H1 (cell line): ENCODE measurements at regions not wholly inside any gene's neighbourhood (a gene's known extent, or its start where the extent isn't known, plus 50 kb on each side); places are given as distances from the start of the nearest gene placed in this dataset.

Experiments
- CTCF ChIA-PET: fragments of 300-600 bp; sonication (Branson Sonifier 250); formaldehyde crosslinking; loops from one replicate; lab custom pipeline; 2021; ENCODE audit not compliant: partially characterized antibody; lab: Charles Lee
- POLR2A ChIA-PET: fragments of 300-600 bp; sonication (Branson Sonifier 250); formaldehyde crosslinking; loops from one replicate; lab custom pipeline; 2021; ENCODE audit warnings: inconsistent platforms; ENCODE audit not compliant: partially characterized antibody; lab: Charles Lee
- DNase-seq, 2 experiments: peaks; one replicate each; pipeline versions ENCODE4 v3.0.0 to v3.0.0-alpha.2; 2010 to 2022; ENCODE audit warnings: low spot score in 2 of 2, low read depth in 1 of 2, mixed read lengths in 1 of 2
- FAIRE-seq: peaks from 2 replicates; lab custom pipeline; 2011; peaks lifted over from hg19 to GRCh38; lab: Jason Lieb, UNC
- H2AFZ ChIP-seq: 2 replicates; pipeline ENCODE4 v1.8.1; 2012; ENCODE audit warnings: low read length, inconsistent platforms
- H2AK5ac ChIP-seq: 2 replicates; pipeline ENCODE4 v1.6.1; 2013; ENCODE audit warnings: low read depth, low read length
- H2BK120ac ChIP-seq: replicated peaks from 2 replicates; pipeline ENCODE3; 2013; ENCODE audit warnings: low read depth, low read length, inconsistent platforms
- H2BK12ac ChIP-seq: 2 replicates; pipeline ENCODE4 v1.6.1; 2013; ENCODE audit warnings: low read depth, low read length
- H2BK15ac ChIP-seq: 2 replicates; pipeline ENCODE4 v1.6.1; 2013; ENCODE audit warnings: low read length
- H2BK20ac ChIP-seq: 2 replicates; pipeline ENCODE4 v1.6.1; 2013; ENCODE audit warnings: low read length
- H2BK5ac ChIP-seq: 2 replicates; pipeline ENCODE4 v1.6.1; 2013; ENCODE audit warnings: low read depth, low read length
- H3K14ac ChIP-seq: 2 replicates; pipeline ENCODE4 v1.6.1; 2013; ENCODE audit warnings: inconsistent platforms; ENCODE audit not compliant: insufficient read length
- H3K18ac ChIP-seq: 2 replicates; pipeline ENCODE4 v1.6.1; 2013; ENCODE audit warnings: low read length; ENCODE audit errors: extremely low read depth
- H3K23ac ChIP-seq: 2 replicates; pipeline ENCODE4 v1.6.1; 2013; ENCODE audit warnings: inconsistent platforms; ENCODE audit not compliant: insufficient read length
- H3K23me2 ChIP-seq: 2 replicates; pipeline ENCODE4 v1.6.1; 2013; ENCODE audit warnings: low read depth, low read length
- H3K27ac ChIP-seq: 2 replicates; pipeline ENCODE4 v1.6.1; 2011; ENCODE audit warnings: low read depth, low read length, inconsistent platforms
- H3K27me3 ChIP-seq, 4 experiments: replicated peaks in 1 of 4; 1 replicate in 1 of 4; 2 replicates in 3 of 4; pipeline versions ENCODE4 v1.6.1 to v1.8.1; 2011 to 2013; ENCODE audit warnings: low read length in 3 of 4, mild to moderate bottlenecking in 3 of 4, inconsistent platforms in 2 of 4, mixed read lengths in 2 of 4, moderate library complexity in 1 of 4; ENCODE audit not compliant: control insufficient read depth in 3 of 4, insufficient read depth in 3 of 4; ENCODE audit errors: extremely low read depth in 1 of 4
- H3K36me3 ChIP-seq, 4 experiments: 2 replicates each; pipeline versions ENCODE4 v1.6.1 to v1.8.1; 2011 to 2013; ENCODE audit warnings: mild to moderate bottlenecking in 4 of 4, low read length in 3 of 4, moderate library complexity in 2 of 4, control low read depth in 1 of 4, inconsistent platforms in 1 of 4; ENCODE audit not compliant: insufficient read depth in 4 of 4, control insufficient read depth in 2 of 4
- H3K4ac ChIP-seq: replicated peaks from 2 replicates; pipeline ENCODE3; 2013; ENCODE audit warnings: low read length, low read depth, mixed read lengths, inconsistent platforms; ENCODE audit not compliant: insufficient read length
- H3K4me1 ChIP-seq, 4 experiments: replicated peaks in 1 of 4; 1 replicate in 1 of 4; 2 replicates in 3 of 4; pipeline versions ENCODE4 v1.6.1 to v1.8.1; 2011 to 2013; ENCODE audit warnings: low read length in 3 of 4, inconsistent platforms in 2 of 4, mixed read lengths in 1 of 4; ENCODE audit not compliant: insufficient read depth in 4 of 4, control insufficient read depth in 3 of 4
- H3K4me2 ChIP-seq, 2 experiments: 2 replicates each; pipeline versions ENCODE4 v1.6.1 to v1.8.1; 2011 to 2013; ENCODE audit warnings: low read depth in 2 of 2, low read length in 2 of 2, control low read depth in 1 of 2, inconsistent platforms in 1 of 2, mild to moderate bottlenecking in 1 of 2; ENCODE audit not compliant: insufficient read depth in 1 of 2
- H3K4me3 ChIP-seq, 4 experiments: fragments of 200-600, 300-600 bp in 1 of 4; sonication (generic), shearing (Covaris generic), sonication (Bioruptor Twin) in 1 of 4; 2 replicates each; pipeline versions ENCODE4 v1.5.1 to v1.8.1; 2011 to 2016; ENCODE audit warnings: low read length in 4 of 4, low read depth in 3 of 4, control low read depth in 2 of 4, inconsistent platforms in 2 of 4, mild to moderate bottlenecking in 2 of 4, mixed read lengths in 1 of 4, moderate library complexity in 1 of 4; ENCODE audit not compliant: insufficient read depth in 2 of 4; ENCODE audit errors: extremely low read depth in 1 of 4
- H3K56ac ChIP-seq: replicated peaks from 2 replicates; pipeline ENCODE3; 2013; ENCODE audit warnings: low read depth, mild to moderate bottlenecking, mixed read lengths, low read length, inconsistent platforms; ENCODE audit not compliant: insufficient read length
- H3K79me1 ChIP-seq: 2 replicates; pipeline ENCODE4 v1.6.1; 2013; ENCODE audit warnings: low read depth, low read length, control low read depth
- H3K79me2 ChIP-seq, 2 experiments: 2 replicates each; pipeline versions ENCODE4 v1.6.1 to v1.8.1; 2012 to 2013; ENCODE audit warnings: low read length in 2 of 2, mild to moderate bottlenecking in 2 of 2, inconsistent platforms in 1 of 2; ENCODE audit not compliant: insufficient read depth in 2 of 2, control insufficient read depth in 1 of 2
- H3K9ac ChIP-seq, 4 experiments: replicated peaks in 1 of 4; 1 replicate in 1 of 4; 2 replicates in 3 of 4; pipeline versions ENCODE4 v1.6.1 to v1.8.1; 2011 to 2013; ENCODE audit warnings: low read depth in 3 of 4, low read length in 3 of 4, control low read depth in 2 of 4, mild to moderate bottlenecking in 2 of 4, moderate library complexity in 2 of 4, inconsistent platforms in 1 of 4; ENCODE audit errors: extremely low read depth in 1 of 4
- H3K9me3 ChIP-seq, 2 experiments: 2 replicates each; pipeline versions ENCODE4 v1.6.1 to v1.8.1; 2012 to 2013; ENCODE audit warnings: mild to moderate bottlenecking in 2 of 2, moderate library complexity in 2 of 2, control low read depth in 1 of 2, inconsistent platforms in 1 of 2, low read depth in 1 of 2, low read length in 1 of 2, mixed read lengths in 1 of 2; ENCODE audit not compliant: insufficient read depth in 2 of 2
- H4K20me1 ChIP-seq, 2 experiments: replicated peaks in 1 of 2; 2 replicates each; pipeline versions ENCODE3 to v1.8.1; 2011 to 2013; ENCODE audit warnings: inconsistent platforms in 2 of 2, low read length in 2 of 2, mild to moderate bottlenecking in 1 of 2; ENCODE audit not compliant: insufficient read depth in 2 of 2, control insufficient read depth in 1 of 2
- H4K5ac ChIP-seq: 2 replicates; pipeline ENCODE4 v1.6.1; 2013; ENCODE audit warnings: low read length, low read depth, mixed read lengths, inconsistent platforms; ENCODE audit not compliant: insufficient read length
- H4K8ac ChIP-seq: 2 replicates; pipeline ENCODE4 v1.8.0; 2013; ENCODE audit warnings: mild to moderate bottlenecking, moderate library complexity, low read length, inconsistent platforms; ENCODE audit not compliant: insufficient read depth; ENCODE audit errors: extremely low read depth
- H4K91ac ChIP-seq: replicated peaks from 2 replicates; pipeline ENCODE3; 2013; ENCODE audit warnings: low read length, mixed read lengths, inconsistent platforms; ENCODE audit not compliant: insufficient read length
- BACH1 ChIP-seq: IDR thresholded peaks from 2 replicates; pipeline ENCODE4 v1.6.1; 2012; ENCODE audit warnings: low read length, improper control_type of control experiment
- BRCA1 ChIP-seq: IDR thresholded peaks from 2 replicates; pipeline ENCODE4 v1.6.1; 2012; ENCODE audit warnings: low read depth, low read length, improper control_type of control experiment
- CBX5 ChIP-seq: fragments of 300-800, 300-1000 bp; sonication (generic); IDR thresholded peaks from 2 replicates; pipeline ENCODE4 v1.7.1; 2016; ENCODE audit warnings: antibody characterized with exemption, low read length, low read depth
- CEBPB ChIP-seq: IDR thresholded peaks from 2 replicates; pipeline ENCODE4 v1.6.1; 2012; ENCODE audit warnings: low read depth, low read length
- CREB1 ChIP-seq: IDR thresholded peaks from 2 replicates; pipeline ENCODE4 v1.6.1; 2012; ENCODE audit warnings: inconsistent platforms
- EGR1 ChIP-seq: IDR thresholded peaks from 2 replicates; pipeline ENCODE4 v1.6.1; 2011; ENCODE audit warnings: low read depth, low read length, borderline replicate concordance
- EZH2 ChIP-seq: fragments of 200-600 bp; sonication (generic); IDR thresholded peaks from 2 replicates; pipeline ENCODE4 v1.7.1; 2012; ENCODE audit warnings: low read depth, mild to moderate bottlenecking, moderate library complexity, low read length, inconsistent platforms; ENCODE audit not compliant: severe bottlenecking
- FOSL1 ChIP-seq: IDR thresholded peaks from 2 replicates; pipeline ENCODE4 v1.6.1; 2011; ENCODE audit warnings: mild to moderate bottlenecking, low read depth, low read length, moderate library complexity; ENCODE audit not compliant: insufficient read depth
- GABPA ChIP-seq: IDR thresholded peaks from 2 replicates; pipeline ENCODE4 v1.6.1; 2011; ENCODE audit warnings: mild to moderate bottlenecking, low read length, moderate library complexity, borderline replicate concordance; ENCODE audit not compliant: insufficient read depth
- JUN ChIP-seq: IDR thresholded peaks from 2 replicates; pipeline ENCODE4 v1.6.1; 2011; ENCODE audit warnings: low read depth, mild to moderate bottlenecking, improper control_type of control experiment, low read length
- JUND ChIP-seq: IDR thresholded peaks from 2 replicates; pipeline ENCODE4 v1.6.1; 2011; ENCODE audit warnings: mild to moderate bottlenecking, improper control_type of control experiment, low read length
- NRF1 ChIP-seq: IDR thresholded peaks from 2 replicates; pipeline ENCODE4 v1.6.1; 2011; ENCODE audit warnings: mild to moderate bottlenecking, low read depth, low read length, improper control_type of control experiment
- RAD21 ChIP-seq, 2 experiments: IDR thresholded peaks in 1 of 2; conservative IDR thresholded peaks in 1 of 2; 2 replicates each; pipeline ENCODE4 v1.6.1; 2011; ENCODE audit warnings: low read depth in 2 of 2, low read length in 2 of 2, improper control_type of control experiment in 1 of 2, inconsistent platforms in 1 of 2, mild to moderate bottlenecking in 1 of 2, moderate library complexity in 1 of 2
- SP1 ChIP-seq: IDR thresholded peaks from 2 replicates; pipeline ENCODE4 v1.6.1; 2011; ENCODE audit warnings: low read depth, low read length
- SP2 ChIP-seq: IDR thresholded peaks from 2 replicates; pipeline ENCODE4 v1.6.1; 2012; ENCODE audit warnings: mild to moderate bottlenecking, low read length, inconsistent platforms
- SRF ChIP-seq: IDR thresholded peaks from 2 replicates; pipeline ENCODE4 v1.6.1; 2011; ENCODE audit warnings: mild to moderate bottlenecking, low read depth, low read length, moderate library complexity
- WGBS, 2 experiments: shearing (Covaris generic) in 1 of 2; methylation state at CpG; one replicate each; pipeline versions ENCODE4 v1.1.6 to v1.1.7; 2013 to 2015; ENCODE audit warnings: low lambda C conversion rate in 2 of 2, mixed read lengths in 2 of 2, inconsistent platforms in 1 of 2, low coverage in 1 of 2, missing lambda C conversion rate in 1 of 2; ENCODE audit not compliant: insufficient replicate concordance in 2 of 2, insufficient coverage in 1 of 2, insufficient read length in 1 of 2; ENCODE audit errors: extremely low coverage in 1 of 2, missing lambda C conversion rate in 1 of 2; 5-methylcytosine and 5-hydroxymethylcytosine counted together

DNA sequence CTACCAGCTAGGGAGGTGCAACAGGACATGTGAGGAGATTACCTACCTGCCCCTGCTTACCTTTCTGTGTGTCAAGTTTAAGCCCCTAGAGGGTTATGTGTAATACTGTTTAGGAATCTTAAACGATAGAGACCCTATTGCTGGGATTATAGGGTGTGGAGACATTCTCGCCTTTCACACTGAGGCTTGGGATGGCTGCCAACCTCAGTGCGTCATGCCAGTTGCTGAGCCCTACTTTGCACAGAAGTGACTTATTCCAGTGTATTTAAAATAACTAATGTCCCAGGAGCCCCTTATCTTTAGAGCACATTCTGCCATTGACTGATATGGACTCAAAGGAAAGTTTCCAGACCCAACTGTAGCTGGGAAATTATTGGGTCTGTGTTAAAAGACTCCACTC lies 76.6 kb upstream of the XPA start:
- H3K4ac ChIP-seq: no peak overlapping the region
- no peak overlapping the region for H4K5ac ChIP-seq
- peaks cover 1% of the 10 kb centered on the region; the same call in 1 of the 2 replicates for H3K23me2 ChIP-seq
- no peak overlapping the region for H2BK5ac ChIP-seq
- no peak overlapping the region for H2BK120ac ChIP-seq
- no peaks in the 10 kb centered on the region for H3K79me2 ChIP-seq
- no peak overlapping the region for H2BK20ac ChIP-seq
- no peak for DNase-seq
- H3K4me3 ChIP-seq: no peak overlapping the region
- peaks cover 0 to 3% (median 2%) of the 10 kb centered on the region in 4 experiments; a peak in 3 of 7 replicates for H3K27me3 ChIP-seq
- H3K9me3 ChIP-seq: peaks cover 4 to 7% of the 10 kb centered on the region in 2 experiments
- H3K79me1 ChIP-seq: no peaks in the 10 kb centered on the region
- H2AFZ ChIP-seq: no peak overlapping the region
- H3K14ac ChIP-seq: no peak overlapping the region
- H3K9ac ChIP-seq: no peak overlapping the region
- no peak overlapping the region for H3K4me2 ChIP-seq
- H4K20me1 ChIP-seq: no peaks in the 10 kb centered on the region
- H3K4me1 ChIP-seq: peaks cover 0 to 9% (median 4%) of the 10 kb centered on the region in 4 experiments; a peak in 4 of 7 replicates
- no peak for FAIRE-seq
- no peak overlapping the region for H2BK15ac ChIP-seq
- H2AK5ac ChIP-seq: no peak overlapping the region
- no peak overlapping the region for H4K91ac ChIP-seq
- ChIA-PET CTCF (no interaction called here), POLR2A (no interaction called here)
- no peak overlapping the region for H3K56ac ChIP-seq
- 90% methylated on average over 3 of the region's 3 CpGs; no CpG with 5 or more reads in 1 of the 2 experiments for WGBS, 2 experiments
- no peak overlapping the region for H4K8ac ChIP-seq
- H3K23ac ChIP-seq: no peak overlapping the region
- H2BK12ac ChIP-seq: no peak overlapping the region
- H3K27ac ChIP-seq: no peak overlapping the region
- no peaks in the 10 kb centered on the region for H3K36me3 ChIP-seq
- H3K18ac ChIP-seq: no peak overlapping the region
- TF ChIP-seq EZH2 (no peak), SP2 (no peak), EGR1 (no peak), RAD21 (IDR thresholded peaks at IDR 0.05 in 1 of 2, conservative IDR thresholded peaks at IDR 0.05 in 1 of 2; ENCODE audit: low read depth in 2 of 2, low read length in 2 of 2) (no peak), FOSL1 (no peak), JUND (no peak), CBX5 (no peak), CEBPB (no peak), BACH1 (no peak), BRCA1 (no peak), GABPA (no peak), SP1 (no peak), SRF (no peak), JUN (no peak), NRF1 (no peak), CREB1 (no peak)
